ENCODE measurements at regions not wholly inside any gene's neighbourhood (a gene's known extent, or its start where the extent isn't known, plus 50 kb on each side); places are given as distances from the start of the nearest gene placed in this dataset.
"Not testable (repeated sequence)": the region's sequence is repeated elsewhere in the genome, so short reads cannot be mapped to it uniquely, and the experiment has no call there.

DNA sequence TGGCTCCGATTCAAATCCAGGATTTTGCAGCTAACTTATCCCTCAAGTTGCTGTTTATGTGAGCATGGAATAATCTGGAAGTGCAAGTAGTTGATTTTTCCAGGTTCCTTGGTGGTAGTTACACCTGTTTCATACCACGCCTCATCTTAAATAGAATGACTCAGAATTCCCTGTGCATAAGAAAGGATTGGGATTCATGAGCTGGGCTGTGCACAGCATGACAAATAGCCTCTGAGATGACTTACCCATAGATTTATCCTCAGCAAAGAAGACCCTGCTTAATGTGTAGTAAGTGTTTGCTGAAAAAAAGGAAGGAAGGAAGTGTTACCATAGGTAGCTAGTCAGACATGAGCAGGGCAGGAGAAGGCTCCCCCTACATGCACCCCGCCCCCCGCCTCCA is 777.7 kb upstream of the ADGRL3 start:
- TF ChIP-seq CTCF (IDR thresholded peaks at IDR 0.05; ENCODE audit: unreplicated experiment), result no peak
- DNase-seq, result no peak
- H3K4me3 Mint-ChIP-seq (ENCODE audit: low read depth, unreplicated experiment), result no peak overlapping the region
- no peaks in the 10 kb centered on the region for H3K4me1 Mint-ChIP-seq (ENCODE audit: low read depth, unreplicated experiment)
- H3K27ac Mint-ChIP-seq (ENCODE audit: unreplicated experiment), result no peak overlapping the region
- CTCF ChIA-PET, result no interaction called here
- no TSS peak for BruUV-seq (replicated peaks)
- no peaks in the 10 kb centered on the region for H3K36me3 Mint-ChIP-seq (ENCODE audit: insufficient read depth, unreplicated experiment)
- intact Hi-C loops (cut with micrococcal nuclease; ENCODE audit: unreplicated experiment), result no loop called here
- H3K27me3 Mint-ChIP-seq (ENCODE audit: unreplicated experiment), result no peaks in the 10 kb centered on the region
- peaks cover 5% of the 10 kb centered on the region for H3K9me3 Mint-ChIP-seq (ENCODE audit: low read depth, unreplicated experiment)

- H3K36me3 Mint-ChIP-seq (ENCODE audit: insufficient read depth, unreplicated experiment); H3K4me3 Mint-ChIP-seq (ENCODE audit: low read depth, unreplicated experiment); BruUV-seq (replicated peaks); intact Hi-C loops (cut with micrococcal nuclease; ENCODE audit: unreplicated experiment); CTCF ChIA-PET; H3K27ac Mint-ChIP-seq (ENCODE audit: unreplicated experiment); DNase-seq; H3K4me1 Mint-ChIP-seq (ENCODE audit: low read depth, unreplicated experiment); H3K27me3 Mint-ChIP-seq (ENCODE audit: unreplicated experiment); H3K9me3 Mint-ChIP-seq (ENCODE audit: low read depth, unreplicated experiment): not testable (repeated sequence)
Observed at GRCh38 chr4:60423573-60424184, 776.4 kb upstream of the ADGRL3 start.

DNA sequence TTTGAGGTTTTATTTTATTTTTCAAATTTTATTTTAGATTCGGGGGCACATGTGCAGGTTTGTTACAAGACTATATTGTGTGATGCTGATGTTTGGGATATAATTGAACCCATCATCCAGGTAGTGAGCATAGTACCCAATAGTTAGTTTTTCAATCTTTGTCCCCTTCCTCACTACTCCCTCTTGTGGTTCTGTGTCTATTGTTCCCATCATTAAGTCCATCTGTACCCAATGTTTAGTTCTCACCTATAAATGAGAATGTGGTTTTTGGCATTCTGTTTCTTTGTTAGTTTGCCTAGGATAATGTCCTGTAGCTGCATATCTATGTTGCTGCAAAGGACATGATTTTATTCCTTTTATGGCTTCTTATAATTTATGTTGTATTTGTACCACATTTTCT is 767.2 kb upstream of the ADGRL3 start:
- intact Hi-C loops (cut with micrococcal nuclease; ENCODE audit: unreplicated experiment), result no loop called here
- no TSS peak for BruUV-seq (replicated peaks)
- Mint-ChIP-seq H3K36me3 (ENCODE audit: insufficient read depth, unreplicated experiment) (no peaks in the 10 kb centered on the region), H3K27ac (ENCODE audit: unreplicated experiment) (no peak overlapping the region), H3K4me1 (ENCODE audit: low read depth, unreplicated experiment) (no peaks in the 10 kb centered on the region), H3K4me3 (ENCODE audit: low read depth, unreplicated experiment) (no peak overlapping the region), H3K27me3 (ENCODE audit: unreplicated experiment) (no peaks in the 10 kb centered on the region), H3K9me3 (ENCODE audit: low read depth, unreplicated experiment) (peaks cover 6% of the 10 kb centered on the region)
- CTCF ChIA-PET, result no interaction called here
- no peak for DNase-seq
- TF ChIP-seq CTCF (IDR thresholded peaks at IDR 0.05; ENCODE audit: unreplicated experiment), result no peak

- no peak for TF ChIP-seq CTCF (IDR thresholded peaks at IDR 0.05; ENCODE audit: unreplicated experiment)
- H3K4me3 Mint-ChIP-seq (ENCODE audit: low read depth, unreplicated experiment), result no peak overlapping the region
- no peak overlapping the region for H3K27ac Mint-ChIP-seq (ENCODE audit: unreplicated experiment)
- peaks cover 11% of the 10 kb centered on the region for H3K9me3 Mint-ChIP-seq (ENCODE audit: low read depth, unreplicated experiment)
- intact Hi-C loops (cut with micrococcal nuclease; ENCODE audit: unreplicated experiment), result no loop called here
- H3K36me3 Mint-ChIP-seq (ENCODE audit: insufficient read depth, unreplicated experiment), result no peaks in the 10 kb centered on the region
- BruUV-seq (replicated peaks), result no TSS peak
- H3K27me3 Mint-ChIP-seq (ENCODE audit: unreplicated experiment), result no peaks in the 10 kb centered on the region
- no peaks in the 10 kb centered on the region for H3K4me1 Mint-ChIP-seq (ENCODE audit: low read depth, unreplicated experiment)
- CTCF ChIA-PET, result no interaction called here
- no peak for DNase-seq
Observed at GRCh38 chr4:60443068-60443467, 757.1 kb upstream of the ADGRL3 start.

DNA sequence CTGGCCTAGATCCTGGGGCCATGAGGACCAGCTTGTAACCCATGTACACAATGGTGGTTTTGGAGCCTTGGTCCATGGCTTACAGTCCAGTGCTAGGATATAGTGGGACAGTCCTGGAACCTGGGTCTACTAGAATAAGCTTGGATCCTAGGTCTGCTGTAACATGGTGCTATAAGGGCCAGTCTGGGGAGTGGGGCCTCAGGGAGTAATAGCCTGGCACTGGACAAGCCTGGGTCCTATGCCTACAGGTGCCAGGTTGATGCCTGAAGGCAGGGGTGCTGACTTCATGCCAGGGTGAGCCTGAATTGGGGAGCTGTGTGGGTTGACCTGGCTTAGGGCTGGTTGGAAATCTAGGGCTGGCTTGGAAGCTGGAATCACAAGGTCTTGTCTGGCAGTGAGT is 756.3 kb upstream of the ADGRL3 start:
- Mint-ChIP-seq H3K27ac (ENCODE audit: unreplicated experiment) (no peak overlapping the region), H3K4me1 (ENCODE audit: low read depth, unreplicated experiment) (no peaks in the 10 kb centered on the region), H3K9me3 (ENCODE audit: low read depth, unreplicated experiment) (peaks cover 10% of the 10 kb centered on the region), H3K36me3 (ENCODE audit: insufficient read depth, unreplicated experiment) (no peaks in the 10 kb centered on the region), H3K4me3 (ENCODE audit: low read depth, unreplicated experiment) (no peak overlapping the region), H3K27me3 (ENCODE audit: unreplicated experiment) (no peaks in the 10 kb centered on the region)
- intact Hi-C loops (cut with micrococcal nuclease; ENCODE audit: unreplicated experiment), result no loop called here
- CTCF ChIA-PET, result no interaction called here
- no peak for DNase-seq
- BruUV-seq (replicated peaks), result no TSS peak
- TF ChIP-seq CTCF (IDR thresholded peaks at IDR 0.05; ENCODE audit: unreplicated experiment), result no peak

Measured in Calu3 (cell line).